HUES48 (cell line): ENCODE measurements at regions not wholly inside any gene's neighbourhood (a gene's known extent, or its start where the extent isn't known, plus 50 kb on each side); places are given as distances from the start of the nearest gene placed in this dataset.

Experiments used
- H3K27ac ChIP-seq: one replicate; pipeline ENCODE4 v1.7.0; 2013; ENCODE audit warnings: low read depth, low read length, inconsistent platforms
- H3K27me3 ChIP-seq: 2 replicates; pipeline ENCODE4 v1.6.1; 2013; ENCODE audit warnings: mild to moderate bottlenecking, low read length; ENCODE audit not compliant: control insufficient read depth, insufficient read depth
- H3K36me3 ChIP-seq: 2 replicates; pipeline ENCODE4 v1.6.1; 2013; ENCODE audit warnings: low read length; ENCODE audit not compliant: control insufficient read depth, insufficient read depth
- H3K4me1 ChIP-seq: 2 replicates; pipeline ENCODE4 v1.6.1; 2013; ENCODE audit warnings: mild to moderate bottlenecking, low read length; ENCODE audit not compliant: control insufficient read depth, insufficient read depth
- H3K4me3 ChIP-seq: 2 replicates; pipeline ENCODE4 v1.5.1; 2013; ENCODE audit warnings: mild to moderate bottlenecking, low read depth, low read length
- H3K9ac ChIP-seq: 2 replicates; pipeline ENCODE4 v1.6.1; 2013; ENCODE audit warnings: mild to moderate bottlenecking, low read depth, low read length, moderate library complexity
- H3K9me3 ChIP-seq: 2 replicates; pipeline ENCODE4 v1.6.1; 2013; ENCODE audit warnings: low read length; ENCODE audit not compliant: control insufficient read depth, insufficient read depth

- H3K27me3 ChIP-seq, result peaks cover 10% of the 10 kb centered on the region
- no peaks in the 10 kb centered on the region for H3K36me3 ChIP-seq
- H3K9ac ChIP-seq, result no peak overlapping the region
- no peak overlapping the region for H3K27ac ChIP-seq
- no peaks in the 10 kb centered on the region for H3K9me3 ChIP-seq
- no peak overlapping the region for H3K4me3 ChIP-seq
- H3K4me1 ChIP-seq, result no peaks in the 10 kb centered on the region
Measured at GRCh38 chr20:61126369-61127195, 125.5 kb upstream of the CDH4 start.

DNA sequence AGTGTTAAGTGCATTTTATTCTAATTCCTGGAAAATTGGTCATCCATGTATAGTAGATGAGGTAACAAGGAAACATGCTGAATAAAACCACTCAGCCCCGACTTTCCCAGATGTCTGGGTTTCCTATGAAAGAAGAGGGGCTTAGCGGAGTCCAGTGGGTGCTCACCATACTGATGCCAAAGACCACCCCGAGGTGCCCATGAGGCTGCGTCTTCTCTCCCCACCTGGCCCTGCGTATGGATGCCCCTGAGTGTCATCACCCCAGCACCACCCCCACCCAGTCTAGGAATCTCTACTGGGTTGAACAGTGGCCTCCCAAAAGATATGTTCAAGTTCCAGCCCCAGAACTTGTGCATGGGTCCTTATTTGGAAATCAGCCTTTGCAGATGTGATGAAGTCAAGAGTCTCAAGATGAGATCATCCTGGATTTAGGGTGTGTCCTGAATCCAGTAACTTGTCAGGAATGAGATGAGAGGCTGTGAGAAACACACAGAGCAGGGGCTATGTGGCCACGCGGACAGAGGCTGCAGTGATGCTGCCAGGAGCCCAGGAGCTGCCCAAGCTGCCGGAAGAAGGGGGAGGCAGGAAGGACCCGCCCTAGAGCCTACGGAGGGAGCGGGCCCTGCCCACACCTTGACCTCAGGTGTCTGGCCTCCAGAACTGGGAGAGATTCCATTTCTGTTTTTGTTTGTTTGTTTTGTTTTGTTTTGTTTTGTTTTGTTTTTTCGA lies 124.6 kb upstream of the CDH4 start:
- no peak overlapping the region for H3K9ac ChIP-seq
- peaks cover 16% of the 10 kb centered on the region for H3K27me3 ChIP-seq
- H3K4me3 ChIP-seq, result no peak overlapping the region
- no peaks in the 10 kb centered on the region for H3K4me1 ChIP-seq
- H3K27ac ChIP-seq, result no peak overlapping the region
- H3K36me3 ChIP-seq, result no peaks in the 10 kb centered on the region
- H3K9me3 ChIP-seq, result no peaks in the 10 kb centered on the region

DNA sequence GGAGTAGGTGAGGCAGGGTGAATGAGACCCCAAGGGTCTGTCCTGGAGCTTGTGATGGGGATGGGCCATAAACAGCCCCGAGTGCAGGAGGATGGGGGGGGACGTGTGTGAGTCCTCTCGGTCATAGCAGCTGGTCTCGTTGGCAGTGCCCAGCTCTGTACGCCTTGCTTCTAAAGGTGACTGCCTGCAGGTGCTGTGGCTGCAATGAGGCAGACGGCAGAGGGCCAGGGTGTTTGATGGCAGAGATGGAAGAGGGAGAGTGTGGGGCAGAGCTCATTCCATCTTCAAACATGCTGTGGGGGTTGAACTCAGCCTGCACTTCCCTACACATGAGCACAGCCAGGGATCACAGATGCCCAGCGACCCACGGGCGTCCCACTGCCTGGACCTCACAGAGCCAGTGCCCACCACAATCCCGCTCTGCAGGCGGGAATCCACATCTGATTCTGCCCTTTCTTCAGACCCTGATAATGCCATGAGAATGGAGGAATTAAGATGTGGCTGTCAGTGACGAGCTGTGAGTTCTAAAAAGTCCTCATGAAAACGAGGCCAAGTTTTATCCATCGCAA lies 123.3 kb upstream of the CDH4 start:
- Histone ChIP-seq H3K36me3 (no peaks in the 10 kb centered on the region), H3K27me3 (peaks cover 18% of the 10 kb centered on the region), H3K9ac (no peak overlapping the region), H3K4me3 (no peak overlapping the region), H3K9me3 (no peaks in the 10 kb centered on the region), H3K4me1 (no peaks in the 10 kb centered on the region), H3K27ac (no peak overlapping the region)

DNA sequence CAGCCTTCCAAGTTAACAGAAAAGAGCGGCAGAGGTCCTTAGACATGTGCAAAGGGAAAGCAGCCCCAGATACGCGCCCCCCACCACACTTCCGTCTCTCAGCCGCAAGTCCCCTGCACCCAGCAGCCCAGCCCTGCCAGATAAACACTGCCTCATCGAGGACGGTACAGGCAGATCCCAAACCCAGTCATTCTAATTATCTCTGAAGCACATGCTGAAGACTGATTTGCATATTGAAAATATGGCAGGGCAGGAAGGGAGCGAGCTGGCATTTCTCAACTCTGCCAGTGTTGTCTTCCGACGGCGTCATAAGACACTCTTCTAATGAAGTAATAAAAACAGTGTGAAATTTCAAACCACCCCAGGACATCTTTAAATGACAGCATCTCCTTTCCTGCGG lies 122.8 kb upstream of the CDH4 start:
- H3K9ac ChIP-seq, result no peak overlapping the region

DNA sequence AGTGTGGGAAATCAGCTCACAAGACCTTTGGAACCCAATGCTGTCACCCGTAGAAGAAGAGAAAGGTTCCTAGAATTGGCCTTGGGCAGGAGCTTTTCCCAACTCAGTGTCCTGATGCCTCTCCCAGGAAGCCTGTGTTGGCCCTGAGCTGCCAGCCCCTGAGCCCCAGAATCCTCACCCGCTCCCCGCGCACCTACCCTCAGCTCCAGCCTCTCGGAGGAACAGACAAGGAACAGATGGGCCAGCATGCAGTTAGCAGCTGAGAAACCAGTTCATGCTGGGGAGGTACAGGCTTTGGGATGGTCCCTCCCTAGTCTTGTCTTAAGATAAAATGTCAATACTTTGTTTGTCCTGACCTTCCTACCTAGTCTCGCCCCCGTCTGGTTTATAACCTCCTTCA lies 121.9 kb upstream of the CDH4 start:
- Histone ChIP-seq H3K27me3 (peaks cover 29% of the 10 kb centered on the region), H3K4me3 (no peak overlapping the region), H3K36me3 (no peaks in the 10 kb centered on the region), H3K4me1 (no peaks in the 10 kb centered on the region), H3K9ac (no peak overlapping the region), H3K9me3 (no peaks in the 10 kb centered on the region), H3K27ac (no peak overlapping the region)

More for the DNA sequence above, 122.8 kb upstream of the CDH4 start:
- H3K27me3 ChIP-seq, result peaks cover 23% of the 10 kb centered on the region
- no peaks in the 10 kb centered on the region for H3K36me3 ChIP-seq
- no peaks in the 10 kb centered on the region for H3K9me3 ChIP-seq
- no peaks in the 10 kb centered on the region for H3K4me1 ChIP-seq
- no peak overlapping the region for H3K4me3 ChIP-seq
- no peak overlapping the region for H3K27ac ChIP-seq

DNA sequence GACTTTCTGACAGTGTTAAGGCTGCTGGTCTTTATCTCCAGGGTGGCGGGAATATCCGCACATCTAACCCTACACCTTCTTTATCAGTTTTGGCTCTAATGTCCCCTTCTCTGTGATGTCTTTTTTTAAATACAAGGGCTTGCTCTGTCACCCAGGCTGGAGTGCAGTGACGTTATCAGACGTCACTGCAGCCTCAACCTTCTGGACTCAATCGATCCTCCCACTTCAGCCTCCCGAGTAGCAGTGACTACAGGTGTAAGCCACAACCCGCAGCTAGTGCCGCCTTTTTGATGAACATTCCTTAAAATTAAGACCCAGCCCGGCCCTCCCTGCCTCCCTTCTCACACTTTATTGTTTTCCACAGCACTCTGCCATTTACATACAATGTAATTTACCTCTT lies 120.1 kb upstream of the CDH4 start:
- H3K9me3 ChIP-seq, result no peaks in the 10 kb centered on the region
- H3K27me3 ChIP-seq, result peaks cover 32% of the 10 kb centered on the region
- H3K9ac ChIP-seq, result no peak overlapping the region
- H3K27ac ChIP-seq, result no peak overlapping the region
- H3K4me3 ChIP-seq, result no peak overlapping the region
- no peaks in the 10 kb centered on the region for H3K36me3 ChIP-seq
- H3K4me1 ChIP-seq, result no peaks in the 10 kb centered on the region

DNA sequence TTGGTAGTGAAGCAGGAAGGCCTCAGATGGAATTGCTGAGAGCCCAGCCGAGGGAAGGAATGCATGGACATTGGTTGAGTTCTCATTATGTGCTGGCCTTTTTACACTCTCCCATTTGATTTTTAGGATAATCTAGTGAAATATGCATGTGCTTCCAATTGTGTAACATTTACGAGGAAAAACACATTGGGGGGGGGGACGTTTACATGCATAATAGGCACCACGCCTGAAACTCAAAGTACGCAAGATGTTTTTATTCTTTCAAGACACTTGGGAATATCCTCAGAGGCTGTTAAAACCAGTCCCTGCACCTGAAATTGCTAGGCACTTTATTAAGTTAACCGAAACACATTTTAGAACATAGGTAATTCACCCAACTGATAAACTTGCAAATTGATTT lies 118.5 kb upstream of the CDH4 start:
- H3K27me3 ChIP-seq, result peaks cover 48% of the 10 kb centered on the region
- no peaks in the 10 kb centered on the region for H3K4me1 ChIP-seq
- H3K9ac ChIP-seq, result no peak overlapping the region
- H3K27ac ChIP-seq, result no peak overlapping the region
- no peak overlapping the region for H3K4me3 ChIP-seq
- H3K9me3 ChIP-seq, result no peaks in the 10 kb centered on the region
- H3K36me3 ChIP-seq, result no peaks in the 10 kb centered on the region

- no peaks in the 10 kb centered on the region for H3K4me1 ChIP-seq
- H3K4me3 ChIP-seq, result no peak overlapping the region
- no peak overlapping the region for H3K27ac ChIP-seq
- H3K9ac ChIP-seq, result no peak overlapping the region
- no peaks in the 10 kb centered on the region for H3K36me3 ChIP-seq
- no peaks in the 10 kb centered on the region for H3K9me3 ChIP-seq
- peaks cover 57% of the 10 kb centered on the region for H3K27me3 ChIP-seq
Measured at GRCh38 chr20:61134296-61135030, 117.6 kb upstream of the CDH4 start.

- Histone ChIP-seq H3K27ac (no peak overlapping the region), H3K4me1 (no peaks in the 10 kb centered on the region), H3K9me3 (no peaks in the 10 kb centered on the region), H3K9ac (no peak overlapping the region), H3K4me3 (no peak overlapping the region), H3K36me3 (no peaks in the 10 kb centered on the region), H3K27me3 (peaks cover 65% of the 10 kb centered on the region)
Measured at GRCh38 chr20:61135266-61135665, 116.8 kb upstream of the CDH4 start.

DNA sequence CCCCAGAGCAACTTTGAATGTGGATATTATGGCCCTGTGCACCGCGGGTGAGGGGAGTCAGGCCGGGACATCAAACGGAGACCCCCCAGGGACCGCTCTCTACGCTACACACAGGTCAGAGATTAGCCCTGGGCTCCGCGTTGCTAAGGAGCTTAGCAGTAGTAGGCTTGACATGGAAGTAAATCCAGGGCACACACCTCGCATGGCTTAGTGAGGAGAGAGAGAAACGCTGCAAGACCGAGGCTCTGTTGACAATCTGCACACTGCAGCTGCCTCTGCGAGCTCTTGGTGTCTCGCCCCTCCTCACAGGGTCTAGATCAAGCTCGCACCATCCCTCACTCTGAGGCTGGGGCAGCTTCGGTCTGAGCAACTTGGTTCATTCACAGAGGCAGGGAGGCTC lies 116.1 kb upstream of the CDH4 start:
- Histone ChIP-seq H3K4me1 (no peaks in the 10 kb centered on the region), H3K27ac (no peak overlapping the region), H3K4me3 (no peak overlapping the region), H3K36me3 (no peaks in the 10 kb centered on the region), H3K9ac (no peak overlapping the region), H3K27me3 (peaks cover 62% of the 10 kb centered on the region), H3K9me3 (no peaks in the 10 kb centered on the region)
